ENCODE measurements at regions not wholly inside any gene's neighbourhood (a gene's known extent, or its start where the extent isn't known, plus 50 kb on each side); places are given as distances from the start of the nearest gene placed in this dataset.
"Not testable (repeated sequence)": the region's sequence is repeated elsewhere in the genome, so short reads cannot be mapped to it uniquely, and the experiment has no call there.

DNA sequence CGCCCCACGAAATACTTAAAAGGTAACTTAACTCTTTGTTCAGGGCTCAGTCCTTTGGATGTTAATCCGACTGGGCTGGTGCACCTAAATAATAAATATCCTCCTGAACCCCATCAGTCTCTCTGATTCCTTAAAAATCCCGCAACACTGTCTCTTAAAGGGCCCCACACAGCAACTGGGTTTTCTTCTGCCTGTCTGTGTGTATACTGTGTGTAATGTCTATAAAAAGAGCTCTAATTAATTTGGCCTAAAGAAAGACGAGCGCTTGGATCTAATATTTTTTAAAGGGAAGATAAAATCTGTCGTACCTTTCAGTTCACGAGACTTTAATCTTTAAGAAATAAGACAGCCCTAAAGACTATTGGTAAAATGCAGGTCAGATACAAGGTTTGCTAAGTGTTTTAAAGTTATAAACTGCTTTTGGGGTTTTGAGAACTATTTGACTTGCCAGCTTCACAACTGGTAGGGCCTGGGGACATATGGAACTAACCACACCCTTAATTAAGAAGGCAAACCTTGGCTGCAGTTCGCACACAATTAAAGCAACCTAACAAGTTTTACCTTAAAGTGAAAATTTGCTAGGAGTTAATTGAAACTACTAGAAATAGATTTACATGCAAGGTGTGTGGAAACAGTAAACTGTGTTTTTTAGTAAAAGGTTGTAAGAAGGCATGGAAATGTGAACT, 100.0 kb upstream of the GPR6 start:
- H3K9me3 Mint-ChIP-seq (ENCODE audit: insufficient read depth); DNase-seq; intact Hi-C loops (cut with micrococcal nuclease); H3K27me3 ChIP-seq (replicated peaks in 1 of 4; ENCODE audit: control extremely low read depth in 1 of 4, control insufficient read depth in 3 of 4, insufficient read depth in 4 of 4, low read length in 3 of 4); H3K4me2 ChIP-seq (replicated peaks; ENCODE audit: low read depth, low read length, poor library complexity, severe bottlenecking); POLR2A ChIA-PET; H3K4me3 Mint-ChIP-seq; H3K4me3 ChIP-seq (ENCODE audit: control extremely low read depth in 1 of 5, extremely low read depth in 1 of 5, insufficient read depth in 1 of 5, low read depth in 2 of 5, low read length in 4 of 5); H3K36me3 ChIP-seq (replicated peaks in 1 of 2; ENCODE audit: control extremely low read depth in 1 of 2, control insufficient read depth in 1 of 2, extremely low read depth in 1 of 2, insufficient read depth in 2 of 2, low read length in 1 of 2); H3K4me1 ChIP-seq (ENCODE audit: control insufficient read depth in 2 of 2, insufficient read depth in 2 of 2, low read length in 2 of 2); H3K27ac ChIP-seq (ENCODE audit: low read length in 2 of 2); H3K9ac ChIP-seq (ENCODE audit: low read length); H2AFZ ChIP-seq (ENCODE audit: insufficient read depth, low read depth, low read length, poor library complexity, severe bottlenecking); CTCF ChIA-PET; H3K79me2 ChIP-seq (ENCODE audit: control insufficient read depth, insufficient read depth, low read length); H4K20me1 ChIP-seq (ENCODE audit: control insufficient read depth, insufficient read depth, low read length, poor library complexity, severe bottlenecking); H3K27ac Mint-ChIP-seq; ATAC-seq (ENCODE audit: low read depth); H3K9me3 ChIP-seq (ENCODE audit: control extremely low read depth in 1 of 3, control insufficient read depth in 2 of 3, insufficient read depth in 1 of 3, low read length in 2 of 3); H3K4me1 Mint-ChIP-seq: not testable (repeated sequence)
- peaks cover 26% of the 10 kb centered on the region for H3K27me3 Mint-ChIP-seq
- no CpG with 5 or more reads among the region's 9 CpGs for WGBS (ENCODE audit: insufficient coverage)

DNA sequence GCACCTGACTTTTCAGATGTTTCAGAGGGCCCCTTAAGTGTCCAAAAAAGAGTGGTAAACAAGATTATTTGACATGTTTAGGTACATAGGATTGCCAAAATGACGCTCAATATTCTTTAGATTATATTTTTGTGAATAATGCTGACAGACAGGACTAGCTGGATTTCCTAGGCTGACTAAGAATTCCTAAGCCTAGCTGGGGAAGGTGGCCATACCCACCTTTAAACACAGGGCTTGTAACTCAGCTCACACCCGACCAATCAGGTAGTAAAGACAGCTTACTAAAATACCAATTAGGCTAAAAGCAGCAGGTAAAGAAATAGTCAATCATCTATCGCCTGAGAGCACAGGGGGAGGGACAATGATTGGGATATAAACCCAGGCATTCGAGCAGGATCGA, 99.0 kb upstream of the GPR6 start:
- H3K4me2 ChIP-seq (replicated peaks; ENCODE audit: low read depth, low read length, poor library complexity, severe bottlenecking); H3K27ac Mint-ChIP-seq: not testable (repeated sequence)

More for the DNA sequence above, 99.0 kb upstream of the GPR6 start:
- H3K4me1 Mint-ChIP-seq; H3K4me1 ChIP-seq (ENCODE audit: control insufficient read depth in 2 of 2, insufficient read depth in 2 of 2, low read length in 2 of 2); POLR2A ChIA-PET; intact Hi-C loops (cut with micrococcal nuclease); H3K36me3 ChIP-seq (replicated peaks in 1 of 2; ENCODE audit: control extremely low read depth in 1 of 2, control insufficient read depth in 1 of 2, extremely low read depth in 1 of 2, insufficient read depth in 2 of 2, low read length in 1 of 2); H3K27ac ChIP-seq (ENCODE audit: low read length in 2 of 2); H3K4me3 Mint-ChIP-seq; DNase-seq; H4K20me1 ChIP-seq (ENCODE audit: control insufficient read depth, insufficient read depth, low read length, poor library complexity, severe bottlenecking); CTCF ChIA-PET; H3K9me3 Mint-ChIP-seq (ENCODE audit: insufficient read depth); H3K27me3 ChIP-seq (replicated peaks in 1 of 4; ENCODE audit: control extremely low read depth in 1 of 4, control insufficient read depth in 3 of 4, insufficient read depth in 4 of 4, low read length in 3 of 4); H3K4me3 ChIP-seq (ENCODE audit: control extremely low read depth in 1 of 5, extremely low read depth in 1 of 5, insufficient read depth in 1 of 5, low read depth in 2 of 5, low read length in 4 of 5); H2AFZ ChIP-seq (ENCODE audit: insufficient read depth, low read depth, low read length, poor library complexity, severe bottlenecking); H3K79me2 ChIP-seq (ENCODE audit: control insufficient read depth, insufficient read depth, low read length); ATAC-seq (ENCODE audit: low read depth); H3K9ac ChIP-seq (ENCODE audit: low read length); H3K9me3 ChIP-seq (ENCODE audit: control extremely low read depth in 1 of 3, control insufficient read depth in 2 of 3, insufficient read depth in 1 of 3, low read length in 2 of 3): not testable (repeated sequence)
- 81% methylated on average over 3 of the region's 5 CpGs for WGBS (ENCODE audit: insufficient coverage)
- H3K27me3 Mint-ChIP-seq = peaks cover 26% of the 10 kb centered on the region
